ENCODE measurements at regions not wholly inside any gene's neighbourhood (a gene's known extent, or its start where the extent isn't known, plus 50 kb on each side); places are given as distances from the start of the nearest gene placed in this dataset.

GRCh38 chr6:169937389-169938261 is 186.2 kb downstream of the ERMARD start:
- Histone ChIP-seq H3K9me3 (no peaks in the 10 kb centered on the region), H3K4me3 (no peak overlapping the region), H3K36me3 (no peaks in the 10 kb centered on the region), H3K4me1 (peaks cover 0 to 24% (median 9%) of the 10 kb centered on the region in 3 donors), H3K27me3 (peaks cover 0 to 16% (median 0%) of the 10 kb centered on the region in 4 donors), H3K27ac (no peak overlapping the region)
- DNase-seq = no peak
- WGBS, 2 donors = 78 to 82% methylated on average over 7 of the region's 23 CpGs
- intact Hi-C loops (cut with DNase I) = no loop called here
- no peak for TF ChIP-seq POLR2A (IDR thresholded peaks at IDR 0.05)
- no peak for TF ChIP-seq CTCF (IDR thresholded peaks at IDR 0.05)

- peaks cover 0 to 24% (median 9%) of the 10 kb centered on the region in 3 donors for H3K4me1 ChIP-seq
- WGBS, 2 donors = 90 to 94% methylated on average over 17 to 22 of the region's 34 CpGs
- H3K36me3 ChIP-seq = no peaks in the 10 kb centered on the region
- TF ChIP-seq POLR2A (IDR thresholded peaks at IDR 0.05) (no peak), CTCF (IDR thresholded peaks at IDR 0.05) (no peak)
- no peak overlapping the region for H3K27ac ChIP-seq
- H3K9me3 ChIP-seq = no peaks in the 10 kb centered on the region
- no peak for DNase-seq
- intact Hi-C loops (cut with DNase I) = no loop called here
- no peak overlapping the region for H3K4me3 ChIP-seq
- H3K27me3 ChIP-seq = peaks cover 0 to 16% (median 0%) of the 10 kb centered on the region in 4 donors
These were observed 185.0 kb downstream of the ERMARD start for GRCh38 chr6:169936355-169936975.

GRCh38 chr6:169935861-169936260 is 184.4 kb downstream of the ERMARD start:
- H3K4me3 ChIP-seq = no peak overlapping the region
- no peak for DNase-seq
- peaks cover 0 to 16% (median 0%) of the 10 kb centered on the region in 4 donors for H3K27me3 ChIP-seq
- no peaks in the 10 kb centered on the region for H3K9me3 ChIP-seq
- no peaks in the 10 kb centered on the region for H3K36me3 ChIP-seq
- peaks cover 0 to 24% (median 9%) of the 10 kb centered on the region in 3 donors for H3K4me1 ChIP-seq
- intact Hi-C loops (cut with DNase I) = no loop called here
- H3K27ac ChIP-seq = no peak overlapping the region
- 85% methylated on average over 2 of the region's 8 CpGs; no CpG with 5 or more reads in 1 of the 2 donors for WGBS, 2 donors
- no peak for TF ChIP-seq POLR2A (IDR thresholded peaks at IDR 0.05)
- no peak for TF ChIP-seq CTCF (IDR thresholded peaks at IDR 0.05)

- DNase-seq = no peak
- H3K27ac ChIP-seq = peak overlapping the region in 2 of 4 donors; percentile 31 to 70
These were observed 183.9 kb downstream of the ERMARD start for GRCh38 chr6:169935348-169935718.

More at GRCh38 chr6:169935348-169935718, 183.9 kb downstream of the ERMARD start:
- TF ChIP-seq POLR2A (IDR thresholded peaks at IDR 0.05) (no peak), CTCF (IDR thresholded peaks at IDR 0.05) (no peak)
- WGBS, 2 donors = 69 to 75% methylated on average over 5 to 13 of the region's 14 CpGs
- no peaks in the 10 kb centered on the region for H3K9me3 ChIP-seq
- peaks cover 0 to 24% (median 9%) of the 10 kb centered on the region in 3 donors for H3K4me1 ChIP-seq
- no peaks in the 10 kb centered on the region for H3K36me3 ChIP-seq
- peaks cover 0 to 16% (median 0%) of the 10 kb centered on the region in 4 donors for H3K27me3 ChIP-seq
- intact Hi-C loops (cut with DNase I) = no loop called here
- H3K4me3 ChIP-seq = no peak overlapping the region
